ENCODE measurements at regions not wholly inside any gene's neighbourhood (a gene's known extent, or its start where the extent isn't known, plus 50 kb on each side); places are given as distances from the start of the nearest gene placed in this dataset.

GRCh38 chr20:19100975-19101374, 111.5 kb upstream of the SLC24A3 start:
- TF ChIP-seq, protein P1, sequence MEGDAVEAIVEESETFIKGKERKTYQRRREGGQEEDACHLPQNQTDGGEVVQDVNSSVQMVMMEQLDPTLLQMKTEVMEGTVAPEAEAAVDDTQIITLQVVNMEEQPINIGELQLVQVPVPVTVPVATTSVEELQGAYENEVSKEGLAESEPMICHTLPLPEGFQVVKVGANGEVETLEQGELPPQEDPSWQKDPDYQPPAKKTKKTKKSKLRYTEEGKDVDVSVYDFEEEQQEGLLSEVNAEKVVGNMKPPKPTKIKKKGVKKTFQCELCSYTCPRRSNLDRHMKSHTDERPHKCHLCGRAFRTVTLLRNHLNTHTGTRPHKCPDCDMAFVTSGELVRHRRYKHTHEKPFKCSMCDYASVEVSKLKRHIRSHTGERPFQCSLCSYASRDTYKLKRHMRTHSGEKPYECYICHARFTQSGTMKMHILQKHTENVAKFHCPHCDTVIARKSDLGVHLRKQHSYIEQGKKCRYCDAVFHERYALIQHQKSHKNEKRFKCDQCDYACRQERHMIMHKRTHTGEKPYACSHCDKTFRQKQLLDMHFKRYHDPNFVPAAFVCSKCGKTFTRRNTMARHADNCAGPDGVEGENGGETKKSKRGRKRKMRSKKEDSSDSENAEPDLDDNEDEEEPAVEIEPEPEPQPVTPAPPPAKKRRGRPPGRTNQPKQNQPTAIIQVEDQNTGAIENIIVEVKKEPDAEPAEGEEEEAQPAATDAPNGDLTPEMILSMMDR (IDR thresholded peaks at IDR 0.05): no peak
- no peak overlapping the region for H3K27ac ChIP-seq

DNA sequence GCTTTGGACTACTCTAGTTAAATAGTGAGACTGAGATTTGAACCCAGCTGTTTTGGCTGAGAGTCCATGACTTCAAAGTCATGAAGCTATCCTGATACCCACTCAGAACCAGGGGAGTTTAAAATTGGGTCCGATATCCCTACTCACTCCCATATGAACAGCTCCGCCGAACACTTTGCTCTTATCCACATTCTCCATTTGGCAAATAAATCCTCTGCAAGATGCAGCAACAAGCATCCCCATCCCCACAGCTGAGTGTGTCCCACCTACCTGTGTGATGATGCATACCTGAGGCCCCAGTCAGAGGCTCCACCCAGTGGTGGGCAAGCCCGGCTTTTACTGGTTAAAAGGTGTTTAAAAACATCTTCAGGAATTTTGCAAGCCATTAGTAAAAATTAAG, 108.3 kb upstream of the SLC24A3 start:
- TF ChIP-seq, protein P1 (IDR thresholded peaks at IDR 0.05): no peak
- H3K4me1 ChIP-seq (ENCODE audit: control insufficient read depth in 1 of 2, insufficient read depth in 1 of 2, low read depth in 1 of 2, low read length in 1 of 2): peaks cover 3 to 5% of the 10 kb centered on the region in 2 experiments
- no peaks in the 10 kb centered on the region for H3K36me3 ChIP-seq
- no peaks in the 10 kb centered on the region for H3K9me3 ChIP-seq
- no peak overlapping the region for H3K4me3 ChIP-seq (ENCODE audit: low read depth in 1 of 2, low read length in 1 of 2)
- no peaks in the 10 kb centered on the region for H3K27me3 ChIP-seq
- H3K27ac ChIP-seq: no peak overlapping the region

More at GRCh38 chr20:19100975-19101374, 111.5 kb upstream of the SLC24A3 start:
- Histone ChIP-seq H3K4me3 (ENCODE audit: low read depth in 1 of 2, low read length in 1 of 2) (no peak overlapping the region), H3K36me3 (no peaks in the 10 kb centered on the region), H3K27me3 (no peaks in the 10 kb centered on the region), H3K4me1 (ENCODE audit: control insufficient read depth in 1 of 2, insufficient read depth in 1 of 2, low read depth in 1 of 2, low read length in 1 of 2) (peaks cover 21 to 23% of the 10 kb centered on the region in 2 experiments), H3K9me3 (no peaks in the 10 kb centered on the region)

DNA sequence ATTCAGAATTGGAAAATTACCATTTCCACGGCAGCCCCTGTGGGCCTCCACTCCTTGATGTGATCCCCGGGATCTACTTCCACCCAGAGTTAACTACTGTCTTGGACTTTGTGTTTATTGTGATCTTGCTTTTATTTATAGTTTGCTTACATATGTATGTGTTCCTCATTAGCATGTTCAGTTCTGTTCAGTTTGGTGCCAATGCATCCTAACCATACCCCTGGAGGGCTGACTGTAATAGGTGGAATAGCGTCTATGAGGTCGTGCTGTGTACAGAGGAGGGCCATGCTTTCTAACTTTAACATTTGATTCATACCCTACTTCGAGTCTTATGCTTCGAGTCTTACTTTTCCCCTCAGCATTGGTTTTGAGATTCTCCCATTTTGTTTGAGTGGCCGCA, 104.3 kb upstream of the SLC24A3 start:
- H3K4me3 ChIP-seq (ENCODE audit: low read depth in 1 of 2, low read length in 1 of 2): no peak overlapping the region
- H3K9me3 ChIP-seq: no peaks in the 10 kb centered on the region
- H3K27me3 ChIP-seq: no peaks in the 10 kb centered on the region
- H3K27ac ChIP-seq: no peak overlapping the region
- H3K4me1 ChIP-seq (ENCODE audit: control insufficient read depth in 1 of 2, insufficient read depth in 1 of 2, low read depth in 1 of 2, low read length in 1 of 2): no peaks in the 10 kb centered on the region
- TF ChIP-seq, protein P1 (IDR thresholded peaks at IDR 0.05): no peak
- H3K36me3 ChIP-seq: no peaks in the 10 kb centered on the region

- no peaks in the 10 kb centered on the region for H3K4me1 ChIP-seq (ENCODE audit: control insufficient read depth in 1 of 2, insufficient read depth in 1 of 2, low read depth in 1 of 2, low read length in 1 of 2)
- H3K4me3 ChIP-seq (ENCODE audit: low read depth in 1 of 2, low read length in 1 of 2): no peak overlapping the region
- TF ChIP-seq, protein P1 (IDR thresholded peaks at IDR 0.05): no peak
- H3K36me3 ChIP-seq: no peaks in the 10 kb centered on the region
- H3K27ac ChIP-seq: no peak overlapping the region
- H3K9me3 ChIP-seq: no peaks in the 10 kb centered on the region
- no peaks in the 10 kb centered on the region for H3K27me3 ChIP-seq
Observed at GRCh38 chr20:19110285-19110684, 102.2 kb upstream of the SLC24A3 start.

DNA sequence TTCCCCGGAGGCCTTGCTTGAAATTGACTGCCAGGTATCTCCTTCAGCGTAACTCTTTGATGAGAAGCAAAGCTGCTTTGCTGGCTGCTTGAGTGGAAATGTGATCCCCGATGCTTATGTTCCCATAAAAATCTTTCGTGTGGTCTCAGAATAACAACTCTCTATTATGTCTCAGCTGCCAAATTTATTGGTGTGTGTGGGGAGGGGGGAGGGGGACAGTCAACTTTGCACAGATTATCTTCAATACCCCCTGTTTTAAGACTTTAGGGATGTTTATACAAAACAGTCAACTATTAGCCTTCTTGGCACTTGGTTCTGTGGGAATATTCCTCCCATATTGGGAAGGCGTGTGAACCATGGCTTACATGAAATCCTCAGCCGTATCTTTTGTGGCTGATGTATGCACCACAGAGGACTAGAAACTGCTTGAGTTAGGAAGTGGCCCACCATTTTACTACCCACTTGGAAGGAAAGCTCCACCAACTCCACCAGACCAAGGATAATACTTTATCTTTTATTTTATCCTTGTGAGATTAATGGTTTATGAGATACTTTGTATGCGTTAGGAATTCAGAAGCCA, 101.5 kb upstream of the SLC24A3 start:
- no peak overlapping the region for H3K4me3 ChIP-seq (ENCODE audit: low read depth in 1 of 2, low read length in 1 of 2)
- H3K27me3 ChIP-seq: no peaks in the 10 kb centered on the region
- H3K27ac ChIP-seq: no peak overlapping the region
- H3K36me3 ChIP-seq: no peaks in the 10 kb centered on the region
- H3K4me1 ChIP-seq (ENCODE audit: control insufficient read depth in 1 of 2, insufficient read depth in 1 of 2, low read depth in 1 of 2, low read length in 1 of 2): no peaks in the 10 kb centered on the region
- no peaks in the 10 kb centered on the region for H3K9me3 ChIP-seq
- TF ChIP-seq, protein P1 (IDR thresholded peaks at IDR 0.05): no peak

Data from neutrophil (primary cell).